ENCODE measurements at regions not wholly inside any gene's neighbourhood (a gene's known extent, or its start where the extent isn't known, plus 50 kb on each side); places are given as distances from the start of the nearest gene placed in this dataset.
A peak's percentile ranks its signal among the peaks of the same experiment; 100 is the strongest.

GRCh38 chr7:145893925-145894535 lies 222.6 kb upstream of the CNTNAP2 start:
- intact Hi-C loops (cut with micrococcal nuclease) (loop anchor here (2.0 kb wide), 1 partner anchor 107 kb away; no protein-coding TSS in a partner anchor), in situ Hi-C loops (cut with MboI) (no loop called here)
- Histone ChIP-seq H3K27me3 (ENCODE audit: control insufficient read depth in 2 of 2, insufficient read depth in 2 of 2, low read length in 2 of 2) (no peaks in the 10 kb centered on the region), H3K4me1 (replicated peaks in 1 of 2; ENCODE audit: control insufficient read depth in 2 of 2, insufficient read depth in 2 of 2, low read length in 2 of 2) (peaks cover 0 to 10% of the 10 kb centered on the region in 2 experiments; a peak in 2 of 5 replicates), H2AFZ (ENCODE audit: low read depth, low read length) (no peak overlapping the region), H3K4me3 (no peak overlapping the region), H4K20me1 (replicated peaks; ENCODE audit: control insufficient read depth, insufficient read depth, low read length) (no peaks in the 10 kb centered on the region), H3K9me3 (replicated peaks; ENCODE audit: control insufficient read depth, insufficient read depth, low read depth, low read length) (no peaks in the 10 kb centered on the region), H3K9ac (ENCODE audit: insufficient read depth in 1 of 2, low read depth in 2 of 2, low read length in 2 of 2) (no peak overlapping the region), H3K79me2 (ENCODE audit: control insufficient read depth, insufficient read depth, low read length) (peaks cover 37% of the 10 kb centered on the region; the same call in 2 of the 3 replicates), H3K4me2 (ENCODE audit: insufficient read depth, low read length) (no peak overlapping the region), H3K36me3 (ENCODE audit: control insufficient read depth, insufficient read depth, low read length) (peaks cover 4% of the 10 kb centered on the region; the same call in 1 of the 3 replicates), H3K27ac (ENCODE audit: extremely low read depth, low read depth, low read length) (no peak overlapping the region), H3K9me1 (ENCODE audit: control insufficient read depth, insufficient read depth, low read length) (no peaks in the 10 kb centered on the region)
- ATAC-seq, result peak; percentile 99
- WGBS (ENCODE audit: insufficient coverage, low coverage, missing lambda C conversion rate), result 3% methylated on average over 4 of the region's 4 CpGs
- DNase-seq (ENCODE audit: extremely low read depth in 1 of 4, low spot score in 3 of 4), result peak in 3 of 4 experiments; percentile 21 to 87 (median 75)
- ChIA-PET POLR2A (interaction anchor here (0.5 to 1.7 kb wide), 4 partner anchors 11 to 32 kb away, joined by 3 to 5 read pairs (median 4); no protein-coding TSS in a partner anchor), CTCF (ENCODE audit: low intra/inter-chr PET ratio) (no interaction called here)
- peak; percentile 81 for FAIRE-seq
- BruUV-seq (replicated peaks), result no TSS peak
- TF ChIP-seq GATA2 (CRISPR knock-in tag; IDR thresholded peaks at IDR 0.05) (0 out of 2 replicates have a peak, but pooled peaks have one; percentile 50), MYNN (IDR thresholded peaks at IDR 0.05) (peak; percentile 71; the same call in 1 of the 2 replicates), MYNN (CRISPR knock-in tag; IDR thresholded peaks at IDR 0.05) (no peak), MEIS2 (IDR thresholded peaks at IDR 0.05; ENCODE audit: partially characterized antibody) (peak; percentile 94), NEUROD1 (IDR thresholded peaks at IDR 0.05; ENCODE audit: borderline replicate concordance, low read depth, low read length, partially characterized antibody) (peak; percentile 54), CREM (IDR thresholded peaks at IDR 0.05; ENCODE audit: low read depth) (0 out of 2 replicates have a peak, but pooled peaks have one; percentile 41), CHCHD3 (CRISPR knock-in tag; IDR thresholded peaks at IDR 0.05) (no peak), PBX2 (CRISPR knock-in tag; IDR thresholded peaks at IDR 0.05; ENCODE audit: low read depth) (no peak), PBX2 (tag; conservative IDR thresholded peaks at IDR 0.05; ENCODE audit: low read depth) (peak; percentile 63), ZNF644 (tag; IDR thresholded peaks at IDR 0.05; ENCODE audit: low read depth) (0 out of 2 replicates have a peak, but pooled peaks have one; percentile 65), PKNOX1 (IDR thresholded peaks at IDR 0.05) (peak; percentile 80), CAMTA2 (CRISPR knock-in tag; conservative IDR thresholded peaks at IDR 0.05) (no peak), FUS (optimal IDR thresholded peaks at IDR 0.05; ENCODE audit: low read depth, low read length) (no peak), TRIM24 (IDR thresholded peaks at IDR 0.05) (peak; percentile 54 to 85; a peak in 3 of 4 replicates), KDM4B (IDR thresholded peaks at IDR 0.05; ENCODE audit: borderline replicate concordance in 2 of 2, low read depth in 1 of 2) (no peak), TCF3 (CRISPR knock-in tag; IDR thresholded peaks at IDR 0.05) (peak; percentile 93), FOXJ3 (CRISPR knock-in tag; IDR thresholded peaks at IDR 0.05) (no peak), ZNF766 (CRISPR knock-in tag; conservative IDR thresholded peaks at IDR 0.05) (peak; percentile 65; the same call in 1 of the 2 replicates), KDM1A (IDR thresholded peaks at IDR 0.05) (peak; percentile 68 to 74), CC2D1A (IDR thresholded peaks at IDR 0.05) (peak; percentile 62), GABPB2 (CRISPR knock-in tag; conservative IDR thresholded peaks at IDR 0.05) (no peak), STAT5A (IDR thresholded peaks at IDR 0.05; ENCODE audit: borderline replicate concordance, low read length) (peak; percentile 84)

Measured in K562 (cell line).